ENCODE measurements at regions not wholly inside any gene's neighbourhood (a gene's known extent, or its start where the extent isn't known, plus 50 kb on each side); places are given as distances from the start of the nearest gene placed in this dataset.

DNA sequence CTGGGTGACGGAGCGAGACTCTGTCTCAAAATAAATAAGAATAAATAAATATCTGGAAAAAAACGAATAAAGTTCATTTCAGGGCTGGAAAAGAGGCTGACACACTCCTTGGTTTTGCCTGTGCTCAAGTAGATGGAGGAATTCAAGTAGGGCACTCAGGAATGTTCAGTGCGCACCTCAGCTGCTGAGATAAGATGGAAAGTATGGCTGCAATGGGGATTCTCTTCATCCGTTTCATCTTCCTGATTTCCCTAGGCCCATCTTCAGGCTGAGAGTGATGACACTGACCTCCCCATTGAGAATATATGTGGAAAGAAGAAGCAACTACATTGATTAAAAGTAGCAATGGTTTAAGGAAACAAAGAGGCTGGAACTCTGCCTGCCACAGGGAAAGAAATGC is 130.5 kb upstream of the ZNF644 start:
- no peaks in the 10 kb centered on the region for H3K4me1 ChIP-seq (replicated peaks in 1 of 2; ENCODE audit: control insufficient read depth in 2 of 2, insufficient read depth in 2 of 2, low read length in 2 of 2)
- no peaks in the 10 kb centered on the region for H3K9me3 ChIP-seq (replicated peaks; ENCODE audit: control insufficient read depth, insufficient read depth, low read depth, low read length)
- intact Hi-C loops (cut with micrococcal nuclease), result no loop called here
- TF ChIP-seq ZFP30 (CRISPR knock-in tag; IDR thresholded peaks at IDR 0.05; ENCODE audit: borderline replicate concordance), result no peak
- no peak for TF ChIP-seq FOXK1 (CRISPR knock-in tag; IDR thresholded peaks at IDR 0.05; ENCODE audit: borderline replicate concordance)
- TF ChIP-seq ZNF384 (IDR thresholded peaks at IDR 0.05; ENCODE audit: low read depth, low read length), result no peak
- TF ChIP-seq, protein P1, sequence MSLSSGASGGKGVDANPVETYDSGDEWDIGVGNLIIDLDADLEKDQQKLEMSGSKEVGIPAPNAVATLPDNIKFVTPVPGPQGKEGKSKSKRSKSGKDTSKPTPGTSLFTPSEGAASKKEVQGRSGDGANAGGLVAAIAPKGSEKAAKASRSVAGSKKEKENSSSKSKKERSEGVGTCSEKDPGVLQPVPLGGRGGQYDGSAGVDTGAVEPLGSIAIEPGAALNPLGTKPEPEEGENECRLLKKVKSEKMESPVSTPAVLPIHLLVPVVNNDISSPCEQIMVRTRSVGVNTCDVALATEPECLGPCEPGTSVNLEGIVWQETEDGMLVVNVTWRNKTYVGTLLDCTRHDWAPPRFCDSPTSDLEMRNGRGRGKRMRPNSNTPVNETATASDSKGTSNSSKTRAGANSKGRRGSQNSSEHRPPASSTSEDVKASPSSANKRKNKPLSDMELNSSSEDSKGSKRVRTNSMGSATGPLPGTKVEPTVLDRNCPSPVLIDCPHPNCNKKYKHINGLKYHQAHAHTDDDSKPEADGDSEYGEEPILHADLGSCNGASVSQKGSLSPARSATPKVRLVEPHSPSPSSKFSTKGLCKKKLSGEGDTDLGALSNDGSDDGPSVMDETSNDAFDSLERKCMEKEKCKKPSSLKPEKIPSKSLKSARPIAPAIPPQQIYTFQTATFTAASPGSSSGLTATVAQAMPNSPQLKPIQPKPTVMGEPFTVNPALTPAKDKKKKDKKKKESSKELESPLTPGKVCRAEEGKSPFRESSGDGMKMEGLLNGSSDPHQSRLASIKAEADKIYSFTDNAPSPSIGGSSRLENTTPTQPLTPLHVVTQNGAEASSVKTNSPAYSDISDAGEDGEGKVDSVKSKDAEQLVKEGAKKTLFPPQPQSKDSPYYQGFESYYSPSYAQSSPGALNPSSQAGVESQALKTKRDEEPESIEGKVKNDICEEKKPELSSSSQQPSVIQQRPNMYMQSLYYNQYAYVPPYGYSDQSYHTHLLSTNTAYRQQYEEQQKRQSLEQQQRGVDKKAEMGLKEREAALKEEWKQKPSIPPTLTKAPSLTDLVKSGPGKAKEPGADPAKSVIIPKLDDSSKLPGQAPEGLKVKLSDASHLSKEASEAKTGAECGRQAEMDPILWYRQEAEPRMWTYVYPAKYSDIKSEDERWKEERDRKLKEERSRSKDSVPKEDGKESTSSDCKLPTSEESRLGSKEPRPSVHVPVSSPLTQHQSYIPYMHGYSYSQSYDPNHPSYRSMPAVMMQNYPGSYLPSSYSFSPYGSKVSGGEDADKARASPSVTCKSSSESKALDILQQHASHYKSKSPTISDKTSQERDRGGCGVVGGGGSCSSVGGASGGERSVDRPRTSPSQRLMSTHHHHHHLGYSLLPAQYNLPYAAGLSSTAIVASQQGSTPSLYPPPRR (CRISPR knock-in tag; IDR thresholded peaks at IDR 0.05; ENCODE audit: borderline replicate concordance), result no peak
- TF ChIP-seq HLTF (IDR thresholded peaks at IDR 0.05), result no peak
- no peak for TF ChIP-seq NR2C1 (IDR thresholded peaks at IDR 0.05)
- TF ChIP-seq NR2C1 (tag; IDR thresholded peaks at IDR 0.05), result no peak
- no peak for TF ChIP-seq CHD1 (IDR thresholded peaks at IDR 0.05; ENCODE audit: low read length)
- no peak for TF ChIP-seq ZNF23 (CRISPR knock-in tag; IDR thresholded peaks at IDR 0.05)
- TF ChIP-seq, protein P2, sequence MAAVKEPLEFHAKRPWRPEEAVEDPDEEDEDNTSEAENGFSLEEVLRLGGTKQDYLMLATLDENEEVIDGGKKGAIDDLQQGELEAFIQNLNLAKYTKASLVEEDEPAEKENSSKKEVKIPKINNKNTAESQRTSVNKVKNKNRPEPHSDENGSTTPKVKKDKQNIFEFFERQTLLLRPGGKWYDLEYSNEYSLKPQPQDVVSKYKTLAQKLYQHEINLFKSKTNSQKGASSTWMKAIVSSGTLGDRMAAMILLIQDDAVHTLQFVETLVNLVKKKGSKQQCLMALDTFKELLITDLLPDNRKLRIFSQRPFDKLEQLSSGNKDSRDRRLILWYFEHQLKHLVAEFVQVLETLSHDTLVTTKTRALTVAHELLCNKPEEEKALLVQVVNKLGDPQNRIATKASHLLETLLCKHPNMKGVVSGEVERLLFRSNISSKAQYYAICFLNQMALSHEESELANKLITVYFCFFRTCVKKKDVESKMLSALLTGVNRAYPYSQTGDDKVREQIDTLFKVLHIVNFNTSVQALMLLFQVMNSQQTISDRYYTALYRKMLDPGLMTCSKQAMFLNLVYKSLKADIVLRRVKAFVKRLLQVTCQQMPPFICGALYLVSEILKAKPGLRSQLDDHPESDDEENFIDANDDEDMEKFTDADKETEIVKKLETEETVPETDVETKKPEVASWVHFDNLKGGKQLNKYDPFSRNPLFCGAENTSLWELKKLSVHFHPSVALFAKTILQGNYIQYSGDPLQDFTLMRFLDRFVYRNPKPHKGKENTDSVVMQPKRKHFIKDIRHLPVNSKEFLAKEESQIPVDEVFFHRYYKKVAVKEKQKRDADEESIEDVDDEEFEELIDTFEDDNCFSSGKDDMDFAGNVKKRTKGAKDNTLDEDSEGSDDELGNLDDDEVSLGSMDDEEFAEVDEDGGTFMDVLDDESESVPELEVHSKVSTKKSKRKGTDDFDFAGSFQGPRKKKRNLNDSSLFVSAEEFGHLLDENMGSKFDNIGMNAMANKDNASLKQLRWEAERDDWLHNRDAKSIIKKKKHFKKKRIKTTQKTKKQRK (IDR thresholded peaks at IDR 0.05; ENCODE audit: borderline replicate concordance, low read depth, low read length), result no peak
- TF ChIP-seq, protein P3, sequence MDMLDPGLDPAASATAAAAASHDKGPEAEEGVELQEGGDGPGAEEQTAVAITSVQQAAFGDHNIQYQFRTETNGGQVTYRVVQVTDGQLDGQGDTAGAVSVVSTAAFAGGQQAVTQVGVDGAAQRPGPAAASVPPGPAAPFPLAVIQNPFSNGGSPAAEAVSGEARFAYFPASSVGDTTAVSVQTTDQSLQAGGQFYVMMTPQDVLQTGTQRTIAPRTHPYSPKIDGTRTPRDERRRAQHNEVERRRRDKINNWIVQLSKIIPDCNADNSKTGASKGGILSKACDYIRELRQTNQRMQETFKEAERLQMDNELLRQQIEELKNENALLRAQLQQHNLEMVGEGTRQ (CRISPR knock-in tag; IDR thresholded peaks at IDR 0.05), result no peak
- no peak for TF ChIP-seq RBM17 (IDR thresholded peaks at IDR 0.05; ENCODE audit: borderline replicate concordance, low read depth, low read length)
- TF ChIP-seq HMG20B (CRISPR knock-in tag; IDR thresholded peaks at IDR 0.05), result no peak
- TF ChIP-seq PTTG1 (tag; IDR thresholded peaks at IDR 0.05; ENCODE audit: low read depth), result no peak
- H3K79me2 ChIP-seq (ENCODE audit: control insufficient read depth, insufficient read depth, low read length), result no peaks in the 10 kb centered on the region
- no peak overlapping the region for H3K4me2 ChIP-seq (ENCODE audit: insufficient read depth, low read length)
- no peak overlapping the region for H2AFZ ChIP-seq (ENCODE audit: low read depth, low read length)
- no peak overlapping the region for H3K27ac ChIP-seq (ENCODE audit: extremely low read depth, low read depth, low read length)
- no peaks in the 10 kb centered on the region for H3K9me1 ChIP-seq (ENCODE audit: control insufficient read depth, insufficient read depth, low read length)
- H4K20me1 ChIP-seq (replicated peaks; ENCODE audit: control insufficient read depth, insufficient read depth, low read length), result no peaks in the 10 kb centered on the region
- POLR2A ChIA-PET, result interaction anchor here (0.6 to 0.7 kb wide), 2 partner anchors 513 to 1619 kb away, joined by 3 read pairs; no protein-coding TSS in a partner anchor
- H3K9ac ChIP-seq (ENCODE audit: insufficient read depth in 1 of 2, low read depth in 2 of 2, low read length in 2 of 2), result no peak overlapping the region
- no peaks in the 10 kb centered on the region for H3K36me3 ChIP-seq (ENCODE audit: control insufficient read depth, insufficient read depth, low read length)
- ATAC-seq (no peak), FAIRE-seq (no peak), DNase-seq (ENCODE audit: extremely low read depth in 1 of 4, low spot score in 3 of 4) (no peak)
- CTCF ChIA-PET (ENCODE audit: low intra/inter-chr PET ratio), result no interaction called here
- H3K27me3 ChIP-seq (ENCODE audit: control insufficient read depth in 2 of 2, insufficient read depth in 2 of 2, low read length in 2 of 2), result peaks cover 0 to 13% of the 10 kb centered on the region in 2 experiments; a peak in 3 of 5 replicates
- no peak overlapping the region for H3K4me3 ChIP-seq
- in situ Hi-C loops (cut with MboI), result loop anchor here (25.0 kb wide), 1 partner anchor 785 kb away; the partner anchor contains the start of gene BRDT
- 0% methylated on average over 5 of the region's 5 CpGs for WGBS (ENCODE audit: insufficient coverage, low coverage, missing lambda C conversion rate)
- no TSS peak for BruUV-seq (replicated peaks)

Data from K562 (cell line).